ENCODE measurements at regions not wholly inside any gene's neighbourhood (a gene's known extent, or its start where the extent isn't known, plus 50 kb on each side); places are given as distances from the start of the nearest gene placed in this dataset.
A peak's percentile ranks its signal among the peaks of the same experiment; 100 is the strongest.

DNA sequence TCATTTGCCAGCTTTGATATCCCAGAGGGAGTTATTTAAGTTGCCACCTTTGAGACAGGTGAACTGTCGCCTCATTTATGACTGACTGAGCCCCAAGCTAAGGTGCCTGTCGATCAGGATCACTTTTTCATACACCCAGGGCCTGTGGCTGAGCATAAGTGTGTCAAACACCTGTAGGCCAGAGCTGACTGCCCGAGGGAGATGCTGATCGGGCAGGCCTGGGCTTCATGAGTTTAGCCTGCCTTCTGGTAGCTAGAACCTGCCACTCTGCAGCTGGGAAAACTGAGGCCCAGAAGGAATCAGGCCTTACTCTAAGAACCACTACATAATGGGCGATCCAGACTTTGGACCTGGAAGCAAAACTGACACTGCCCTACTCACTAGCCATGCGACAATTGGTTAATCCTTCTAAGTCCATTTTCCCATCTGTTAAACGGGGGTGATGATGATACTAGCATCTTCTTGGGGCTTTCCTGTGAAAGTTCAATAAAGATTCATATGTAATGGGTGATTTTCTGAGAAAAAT lies 188.7 kb upstream of the GLI2 start:
- TF ChIP-seq POLR2A (IDR thresholded peaks at IDR 0.05) (no peak), EP300 (IDR thresholded peaks at IDR 0.05) (no peak)
- TF ChIP-seq, protein P1, sequence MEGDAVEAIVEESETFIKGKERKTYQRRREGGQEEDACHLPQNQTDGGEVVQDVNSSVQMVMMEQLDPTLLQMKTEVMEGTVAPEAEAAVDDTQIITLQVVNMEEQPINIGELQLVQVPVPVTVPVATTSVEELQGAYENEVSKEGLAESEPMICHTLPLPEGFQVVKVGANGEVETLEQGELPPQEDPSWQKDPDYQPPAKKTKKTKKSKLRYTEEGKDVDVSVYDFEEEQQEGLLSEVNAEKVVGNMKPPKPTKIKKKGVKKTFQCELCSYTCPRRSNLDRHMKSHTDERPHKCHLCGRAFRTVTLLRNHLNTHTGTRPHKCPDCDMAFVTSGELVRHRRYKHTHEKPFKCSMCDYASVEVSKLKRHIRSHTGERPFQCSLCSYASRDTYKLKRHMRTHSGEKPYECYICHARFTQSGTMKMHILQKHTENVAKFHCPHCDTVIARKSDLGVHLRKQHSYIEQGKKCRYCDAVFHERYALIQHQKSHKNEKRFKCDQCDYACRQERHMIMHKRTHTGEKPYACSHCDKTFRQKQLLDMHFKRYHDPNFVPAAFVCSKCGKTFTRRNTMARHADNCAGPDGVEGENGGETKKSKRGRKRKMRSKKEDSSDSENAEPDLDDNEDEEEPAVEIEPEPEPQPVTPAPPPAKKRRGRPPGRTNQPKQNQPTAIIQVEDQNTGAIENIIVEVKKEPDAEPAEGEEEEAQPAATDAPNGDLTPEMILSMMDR (IDR thresholded peaks at IDR 0.05) = no peak
- H3K27ac ChIP-seq = peak overlapping the region in 1 of 4 donors; percentile 51
- H3K27me3 ChIP-seq = no peaks in the 10 kb centered on the region
- WGBS, 2 donors = 87 to 93% methylated on average over 7 of the region's 7 CpGs
- H3K36me3 ChIP-seq = no peaks in the 10 kb centered on the region
- DNase-seq (ENCODE audit: low spot score in 2 of 2) = no peak
- H3K9me3 ChIP-seq = no peaks in the 10 kb centered on the region
- no peak overlapping the region for H3K4me3 ChIP-seq
- peaks cover 0 to 33% (median 5%) of the 10 kb centered on the region in 4 donors for H3K4me1 ChIP-seq

DNA sequence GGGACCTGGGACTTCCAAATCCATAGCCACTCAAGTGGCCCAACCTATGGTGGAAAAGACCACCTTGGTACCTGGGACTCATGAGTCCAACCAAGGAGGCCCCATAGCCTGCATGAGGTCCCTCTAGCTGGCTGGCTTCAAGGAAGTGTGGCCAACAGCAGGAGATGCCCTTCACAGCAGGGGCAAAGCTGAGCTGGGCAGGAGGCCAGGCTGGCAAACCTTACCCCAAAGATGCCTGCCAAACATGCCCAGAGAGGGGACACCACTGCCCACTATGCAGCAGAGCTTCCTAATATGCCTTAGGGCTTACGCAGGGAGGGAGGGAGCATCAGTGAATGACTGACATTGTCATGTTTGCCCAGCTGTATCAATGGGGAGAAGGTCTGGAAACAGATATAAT lies 188.0 kb upstream of the GLI2 start:
- Histone ChIP-seq H3K36me3 (no peaks in the 10 kb centered on the region), H3K4me1 (peaks cover 0 to 40% (median 9%) of the 10 kb centered on the region in 4 donors), H3K9me3 (no peaks in the 10 kb centered on the region), H3K27me3 (no peaks in the 10 kb centered on the region), H3K4me3 (no peak overlapping the region), H3K27ac (no peak overlapping the region)
- WGBS, 2 donors = 94 to 100% methylated on average over 1 of the region's 1 CpG
- no peak for DNase-seq (ENCODE audit: low spot score in 2 of 2)
- no peak for TF ChIP-seq POLR2A (IDR thresholded peaks at IDR 0.05)
- no peak for TF ChIP-seq EP300 (IDR thresholded peaks at IDR 0.05)
- TF ChIP-seq, protein P1 (IDR thresholded peaks at IDR 0.05) = no peak

DNA sequence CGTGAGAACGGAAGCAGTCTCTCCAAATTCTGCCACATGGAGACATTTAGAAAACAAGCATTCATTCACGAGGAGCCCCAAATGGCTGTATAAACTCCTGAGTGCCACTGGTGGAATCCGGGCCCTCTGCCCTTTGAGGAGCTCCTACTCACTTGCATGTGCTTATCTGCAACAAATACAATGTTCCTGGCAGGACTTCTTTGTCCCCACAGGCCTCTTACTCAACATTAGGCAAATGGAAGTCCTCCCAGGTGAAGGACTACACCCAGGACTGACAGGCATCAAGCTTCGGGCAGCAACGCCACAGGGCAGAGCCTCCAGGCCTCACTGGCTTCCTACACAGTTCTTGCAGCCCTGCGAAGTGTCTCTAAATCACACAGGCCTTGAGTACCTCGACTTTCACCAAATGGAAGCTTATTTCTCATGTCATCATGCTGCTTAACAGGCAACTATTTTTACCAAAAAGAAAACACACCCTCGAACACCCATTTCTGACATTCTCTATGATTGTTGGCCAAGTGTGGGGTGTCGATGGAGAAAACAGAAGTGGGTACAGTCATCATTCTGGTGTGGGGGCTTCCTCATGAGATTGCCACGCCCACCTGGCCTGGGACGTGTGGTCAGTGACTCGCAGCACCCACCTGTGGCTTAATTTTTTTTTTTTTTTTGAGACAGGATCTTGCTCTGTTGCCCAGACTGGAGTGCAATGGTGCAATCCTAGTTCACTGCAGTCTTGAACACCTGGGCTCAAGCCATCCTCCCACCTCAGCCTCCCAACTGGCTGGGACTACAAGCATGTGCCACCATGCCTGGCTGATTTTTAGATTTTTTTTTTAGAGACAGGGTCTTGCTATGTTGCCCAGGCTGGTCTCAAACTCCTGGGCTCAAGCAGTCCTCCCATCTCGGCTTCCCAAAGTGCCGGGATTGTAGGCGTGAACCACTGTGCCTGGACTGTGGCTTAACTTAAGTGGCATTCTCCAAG lies 186.8 kb upstream of the GLI2 start:
- no peaks in the 10 kb centered on the region for H3K9me3 ChIP-seq
- WGBS, 2 donors = 93 to 94% methylated on average over 16 of the region's 16 CpGs
- H3K36me3 ChIP-seq = no peaks in the 10 kb centered on the region
- H3K4me3 ChIP-seq = no peak overlapping the region
- no peaks in the 10 kb centered on the region for H3K27me3 ChIP-seq
- H3K27ac ChIP-seq = no peak overlapping the region
- peaks cover 0 to 50% (median 9%) of the 10 kb centered on the region in 4 donors for H3K4me1 ChIP-seq
- DNase-seq (ENCODE audit: low spot score in 2 of 2) = no peak
- TF ChIP-seq, protein P1 (IDR thresholded peaks at IDR 0.05) = no peak
- no peak for TF ChIP-seq EP300 (IDR thresholded peaks at IDR 0.05)
- no peak for TF ChIP-seq POLR2A (IDR thresholded peaks at IDR 0.05)

DNA sequence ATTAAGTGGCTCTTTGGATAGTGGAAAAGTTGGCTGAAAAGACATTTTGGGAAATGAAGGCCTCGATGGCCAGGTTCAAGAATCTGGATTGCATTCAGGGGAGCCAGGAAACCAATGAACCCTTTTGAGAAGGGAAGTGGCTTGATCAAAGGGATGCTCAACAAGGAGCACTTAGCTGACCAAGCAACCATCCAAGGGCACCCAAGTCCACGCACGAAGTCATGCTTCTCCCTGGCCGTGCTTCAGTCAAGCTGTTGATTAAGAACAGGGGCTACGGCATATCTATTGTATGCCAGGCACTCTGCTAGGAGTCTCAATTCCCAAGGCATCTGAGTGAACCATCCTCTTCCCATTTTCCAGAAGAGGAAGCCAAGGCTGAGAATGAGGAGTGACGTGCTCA lies 185.8 kb upstream of the GLI2 start:
- Histone ChIP-seq H3K36me3 (no peaks in the 10 kb centered on the region), H3K4me3 (no peak overlapping the region), H3K27ac (no peak overlapping the region), H3K4me1 (peaks cover 0 to 50% (median 9%) of the 10 kb centered on the region in 4 donors), H3K9me3 (no peaks in the 10 kb centered on the region), H3K27me3 (no peaks in the 10 kb centered on the region)
- DNase-seq (ENCODE audit: low spot score in 2 of 2) = no peak
- peak in 1 of 2 donors; percentile 17 for TF ChIP-seq EP300 (IDR thresholded peaks at IDR 0.05)
- no peak for TF ChIP-seq POLR2A (IDR thresholded peaks at IDR 0.05)
- TF ChIP-seq, protein P1 (IDR thresholded peaks at IDR 0.05) = no peak
- 83 to 89% methylated on average over 5 to 6 of the region's 6 CpGs for WGBS, 2 donors

DNA sequence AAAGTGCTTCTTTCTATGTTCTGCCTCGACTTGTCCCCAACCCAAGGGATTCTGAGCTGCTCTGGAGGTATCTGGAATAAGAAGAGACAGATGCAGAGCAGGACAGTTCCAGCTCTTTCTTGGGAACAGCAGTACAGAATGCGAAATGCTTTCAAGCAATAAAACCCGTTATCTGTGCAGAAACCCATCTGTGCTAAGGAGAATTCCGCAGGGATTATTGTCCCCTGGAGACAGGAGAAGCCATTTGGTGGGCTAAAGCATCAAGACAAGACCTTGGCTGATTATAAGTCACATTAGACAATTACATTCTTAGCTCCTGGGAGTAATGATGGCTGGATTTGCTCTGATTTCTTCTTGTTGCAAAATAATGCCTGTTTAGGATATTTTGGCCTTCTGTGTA lies 185.4 kb upstream of the GLI2 start:
- no peaks in the 10 kb centered on the region for H3K36me3 ChIP-seq
- H3K4me3 ChIP-seq = no peak overlapping the region
- no peak for DNase-seq (ENCODE audit: low spot score in 2 of 2)
- WGBS, 2 donors = 82 to 89% methylated on average over 4 of the region's 4 CpGs
- H3K9me3 ChIP-seq = no peaks in the 10 kb centered on the region
- H3K27ac ChIP-seq = no peak overlapping the region
- TF ChIP-seq EP300 (IDR thresholded peaks at IDR 0.05) (no peak), POLR2A (IDR thresholded peaks at IDR 0.05) (no peak)
- TF ChIP-seq, protein P1 (IDR thresholded peaks at IDR 0.05) = no peak
- H3K27me3 ChIP-seq = no peaks in the 10 kb centered on the region
- peaks cover 0 to 50% (median 9%) of the 10 kb centered on the region in 4 donors for H3K4me1 ChIP-seq
